ENCODE measurements at regions not wholly inside any gene's neighbourhood (a gene's known extent, or its start where the extent isn't known, plus 50 kb on each side); places are given as distances from the start of the nearest gene placed in this dataset.

DNA sequence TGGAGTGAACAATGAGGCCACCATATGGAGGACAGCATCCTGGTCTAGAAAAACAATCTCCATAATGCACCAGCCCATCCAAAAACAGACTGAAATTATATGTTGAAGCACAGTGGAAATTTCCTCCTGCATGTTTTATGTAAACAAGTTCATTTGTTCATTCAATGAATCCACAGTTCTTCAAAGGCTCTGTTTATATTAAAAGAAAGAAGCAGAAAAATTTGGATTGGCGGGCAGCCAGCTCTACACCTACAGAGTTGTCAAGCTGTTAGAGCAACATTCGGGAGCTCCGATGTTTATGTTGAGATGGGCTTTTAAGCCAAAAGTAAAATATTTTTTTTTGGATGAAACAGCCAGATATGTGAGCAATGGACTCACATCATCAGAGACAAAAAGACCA, 395.3 kb upstream of the SULF2 start:
- no peak overlapping the region for H3K4me2 ChIP-seq (ENCODE audit: low read depth, low read length)
- peak; percentile 68 for DNase-seq (ENCODE audit: low spot score)
- H2AFZ ChIP-seq (ENCODE audit: low read length): no peak overlapping the region
- TF ChIP-seq PHF21A (CRISPR knock-in tag; IDR thresholded peaks at IDR 0.05) (no peak), TBX2 (CRISPR knock-in tag; IDR thresholded peaks at IDR 0.05; ENCODE audit: borderline replicate concordance) (peak; percentile 59; the same call in 1 of the 2 replicates), BCL6 (CRISPR knock-in tag; IDR thresholded peaks at IDR 0.05) (peak; percentile 30; the same call in 1 of the 2 replicates), SOX6 (IDR thresholded peaks at IDR 0.05) (no peak), SOX6 (CRISPR knock-in tag; IDR thresholded peaks at IDR 0.05) (0 out of 2 replicates have a peak, but pooled peaks have one; percentile 36), HHEX (CRISPR knock-in tag; IDR thresholded peaks at IDR 0.05) (no peak), ZNF207 (IDR thresholded peaks at IDR 0.05; ENCODE audit: borderline replicate concordance) (no peak), ZNF615 (CRISPR knock-in tag; IDR thresholded peaks at IDR 0.05; ENCODE audit: borderline replicate concordance) (no peak), HNRNPH1 (optimal IDR thresholded peaks at IDR 0.05; ENCODE audit: low read depth, low read length) (no peak), ATM (IDR thresholded peaks at IDR 0.05; ENCODE audit: borderline replicate concordance) (no peak), EP300 (IDR thresholded peaks at IDR 0.05; ENCODE audit: low read depth in 2 of 2, low read length in 2 of 2) (peak in 1 of 2 experiments; percentile 26; a peak in 1 of 4 replicates), EP300 (CRISPR knock-in tag; IDR thresholded peaks at IDR 0.05; ENCODE audit: borderline replicate concordance) (no peak), KDM3A (CRISPR knock-in tag; IDR thresholded peaks at IDR 0.05; ENCODE audit: low read depth) (no peak), ZNF670 (CRISPR knock-in tag; IDR thresholded peaks at IDR 0.05; ENCODE audit: borderline replicate concordance) (no peak)
- TF ChIP-seq, protein P1, sequence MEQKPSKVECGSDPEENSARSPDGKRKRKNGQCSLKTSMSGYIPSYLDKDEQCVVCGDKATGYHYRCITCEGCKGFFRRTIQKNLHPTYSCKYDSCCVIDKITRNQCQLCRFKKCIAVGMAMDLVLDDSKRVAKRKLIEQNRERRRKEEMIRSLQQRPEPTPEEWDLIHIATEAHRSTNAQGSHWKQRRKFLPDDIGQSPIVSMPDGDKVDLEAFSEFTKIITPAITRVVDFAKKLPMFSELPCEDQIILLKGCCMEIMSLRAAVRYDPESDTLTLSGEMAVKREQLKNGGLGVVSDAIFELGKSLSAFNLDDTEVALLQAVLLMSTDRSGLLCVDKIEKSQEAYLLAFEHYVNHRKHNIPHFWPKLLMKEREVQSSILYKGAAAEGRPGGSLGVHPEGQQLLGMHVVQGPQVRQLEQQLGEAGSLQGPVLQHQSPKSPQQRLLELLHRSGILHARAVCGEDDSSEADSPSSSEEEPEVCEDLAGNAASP (CRISPR knock-in tag; IDR thresholded peaks at IDR 0.05; ENCODE audit: borderline replicate concordance): no peak
- TF ChIP-seq, protein P2, sequence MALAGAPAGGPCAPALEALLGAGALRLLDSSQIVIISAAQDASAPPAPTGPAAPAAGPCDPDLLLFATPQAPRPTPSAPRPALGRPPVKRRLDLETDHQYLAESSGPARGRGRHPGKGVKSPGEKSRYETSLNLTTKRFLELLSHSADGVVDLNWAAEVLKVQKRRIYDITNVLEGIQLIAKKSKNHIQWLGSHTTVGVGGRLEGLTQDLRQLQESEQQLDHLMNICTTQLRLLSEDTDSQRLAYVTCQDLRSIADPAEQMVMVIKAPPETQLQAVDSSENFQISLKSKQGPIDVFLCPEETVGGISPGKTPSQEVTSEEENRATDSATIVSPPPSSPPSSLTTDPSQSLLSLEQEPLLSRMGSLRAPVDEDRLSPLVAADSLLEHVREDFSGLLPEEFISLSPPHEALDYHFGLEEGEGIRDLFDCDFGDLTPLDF (CRISPR knock-in tag; IDR thresholded peaks at IDR 0.05): no peak
- TF ChIP-seq, protein P3, sequence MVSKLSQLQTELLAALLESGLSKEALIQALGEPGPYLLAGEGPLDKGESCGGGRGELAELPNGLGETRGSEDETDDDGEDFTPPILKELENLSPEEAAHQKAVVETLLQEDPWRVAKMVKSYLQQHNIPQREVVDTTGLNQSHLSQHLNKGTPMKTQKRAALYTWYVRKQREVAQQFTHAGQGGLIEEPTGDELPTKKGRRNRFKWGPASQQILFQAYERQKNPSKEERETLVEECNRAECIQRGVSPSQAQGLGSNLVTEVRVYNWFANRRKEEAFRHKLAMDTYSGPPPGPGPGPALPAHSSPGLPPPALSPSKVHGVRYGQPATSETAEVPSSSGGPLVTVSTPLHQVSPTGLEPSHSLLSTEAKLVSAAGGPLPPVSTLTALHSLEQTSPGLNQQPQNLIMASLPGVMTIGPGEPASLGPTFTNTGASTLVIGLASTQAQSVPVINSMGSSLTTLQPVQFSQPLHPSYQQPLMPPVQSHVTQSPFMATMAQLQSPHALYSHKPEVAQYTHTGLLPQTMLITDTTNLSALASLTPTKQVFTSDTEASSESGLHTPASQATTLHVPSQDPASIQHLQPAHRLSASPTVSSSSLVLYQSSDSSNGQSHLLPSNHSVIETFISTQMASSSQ (IDR thresholded peaks at IDR 0.05; ENCODE audit: low read depth): no peak
- TF ChIP-seq, protein P3 (CRISPR knock-in tag; IDR thresholded peaks at IDR 0.05; ENCODE audit: borderline replicate concordance): peak; percentile 37; the same call in 1 of the 2 replicates

More for the DNA sequence above, 395.3 kb upstream of the SULF2 start:
- ChIA-PET CTCF (ENCODE audit: low intra/inter-chr PET ratio, low total read pairs) (no interaction called here), POLR2A (no interaction called here)
- Histone ChIP-seq H3K4me3 (replicated peaks in 1 of 3; ENCODE audit: insufficient read depth in 1 of 3, low read depth in 2 of 3, low read length in 3 of 3) (no peak overlapping the region), H3K9me3 (ENCODE audit: low read length) (no peaks in the 10 kb centered on the region), H3K27me3 (ENCODE audit: control insufficient read depth in 1 of 2, insufficient read depth in 2 of 2, low read length in 2 of 2) (peaks cover 2 to 21% of the 10 kb centered on the region in 2 experiments; a peak in 2 of 5 replicates), H3K36me3 (replicated peaks in 1 of 2; ENCODE audit: control insufficient read depth in 1 of 2, insufficient read depth in 2 of 2, low read length in 2 of 2) (no peaks in the 10 kb centered on the region), H3K4me1 (ENCODE audit: insufficient read depth, low read length) (peaks cover 20% of the 10 kb centered on the region), H3K79me2 (ENCODE audit: insufficient read depth, low read length) (no peaks in the 10 kb centered on the region), H4K20me1 (ENCODE audit: insufficient read depth, low read length) (no peaks in the 10 kb centered on the region), H3K27ac (ENCODE audit: extremely low read length, insufficient read depth, low read length) (no peak overlapping the region), H3K9ac (ENCODE audit: insufficient read depth, low read depth, low read length) (no peak overlapping the region)
- peak; percentile 4 for FAIRE-seq
- 16% methylated on average over 3 of the region's 3 CpGs for WGBS (ENCODE audit: low lambda C conversion rate)
- no TSS peak for BruUV-seq (replicated peaks)
- no peak; the same call in 2 of the 3 replicates for ATAC-seq
- in situ Hi-C loops (cut with HindIII; ENCODE audit: extremely low pct_ligation_motif_present, low pct_unique_long_range_greater_than_20kb): no loop called here
- intact Hi-C loops (cut with micrococcal nuclease; ENCODE audit: unreplicated experiment): no loop called here
